HEK293T (cell line): ENCODE measurements at regions not wholly inside any gene's neighbourhood (a gene's known extent, or its start where the extent isn't known, plus 50 kb on each side); places are given as distances from the start of the nearest gene placed in this dataset.

Experiments used
- ARNT ChIP-seq: fragments of 450-650 bp; IDR thresholded peaks from 2 replicates; pipeline ENCODE4 v1.6.1; 2017; ENCODE audit warnings: mild to moderate bottlenecking
- BHLHE40 ChIP-seq: fragments of 450-650 bp; IDR thresholded peaks from 2 replicates; pipeline ENCODE4 v1.6.1; 2016; ENCODE audit warnings: mild to moderate bottlenecking, moderate library complexity, borderline replicate concordance
- FOXA1 ChIP-seq: fragments of 450-650 bp; IDR thresholded peaks from 2 replicates; pipeline ENCODE4 v1.6.1; 2016; ENCODE audit warnings: mild to moderate bottlenecking
- FOXK2 ChIP-seq: fragments of 450-650 bp; IDR thresholded peaks from 2 replicates; pipeline ENCODE4 v1.6.1; 2016; ENCODE audit warnings: mild to moderate bottlenecking
- FOXM1 ChIP-seq: fragments of 450-650 bp; IDR thresholded peaks from 2 replicates; pipeline ENCODE4 v1.6.1; 2017; ENCODE audit warnings: mild to moderate bottlenecking, borderline replicate concordance
- HDGF ChIP-seq: fragments of 450-650 bp; IDR thresholded peaks from 2 replicates; pipeline ENCODE4 v1.6.1; 2017; ENCODE audit warnings: antibody characterized with exemption, borderline replicate concordance
- L3MBTL2 ChIP-seq: fragments of 450-650 bp; conservative IDR thresholded peaks from 2 replicates; pipeline ENCODE4 v1.6.1; 2016; ENCODE audit warnings: mild to moderate bottlenecking
- NFRKB ChIP-seq: fragments of 450-650 bp; IDR thresholded peaks from 2 replicates; pipeline ENCODE4 v1.6.1; 2016; ENCODE audit warnings: mild to moderate bottlenecking, moderate library complexity
- PKNOX1 ChIP-seq: fragments of 450-650 bp; IDR thresholded peaks from 2 replicates; pipeline ENCODE4 v1.6.1; 2016
- SP1 ChIP-seq: fragments of 450-650 bp; IDR thresholded peaks from 2 replicates; pipeline ENCODE4 v1.6.1; 2017
- SUZ12 ChIP-seq: fragments of 450-650 bp; IDR thresholded peaks from 2 replicates; pipeline ENCODE4 v1.6.1; 2016; ENCODE audit warnings: mild to moderate bottlenecking
- TARDBP ChIP-seq: fragments of 450-650 bp; IDR thresholded peaks from 2 replicates; pipeline ENCODE4 v1.6.1; 2016
- ZNF384 ChIP-seq: fragments of 450-650 bp; IDR thresholded peaks from 2 replicates; pipeline ENCODE4 v1.6.1; 2016

- TF ChIP-seq SP1 (no peak), TARDBP (no peak), FOXM1 (no peak), NFRKB (no peak), ARNT (no peak), BHLHE40 (no peak), HDGF (no peak), L3MBTL2 (no peak), SUZ12 (no peak), FOXA1 (no peak), FOXK2 (no peak), ZNF384 (no peak), PKNOX1 (no peak)
Measured at GRCh38 chr3:34421762-34422161, 623.3 kb downstream of the PDCD6IP start.
